Esophagus muscularis mucosa (tissue), 4 donors: ENCODE measurements at regions not wholly inside any gene's neighbourhood (a gene's known extent, or its start where the extent isn't known, plus 50 kb on each side); places are given as distances from the start of the nearest gene placed in this dataset.
"Not testable (repeated sequence)": the region's sequence is repeated elsewhere in the genome, so short reads cannot be mapped to it uniquely, and the experiment has no call there.

Source experiments
- DNase-seq: peaks from one replicate; pipeline ENCODE4 v3.0.0-alpha.2; 2017; ENCODE audit errors: extremely low spot score
- H3K27ac ChIP-seq, 4 donors: fragments of 200-600 bp; sonication (generic); replicated peaks in 1 of 4; 1 replicate in 3 of 4; 2 replicates in 1 of 4; pipeline ENCODE4 v1.5.1; 2016 to 2019; ENCODE audit warnings: mild to moderate bottlenecking in 1 of 4
- H3K27me3 ChIP-seq, 4 donors: fragments of 200-600 bp; sonication (generic); one replicate each; pipeline versions ENCODE4 v1.5.1 to v1.6.0; 2016 to 2019
- H3K36me3 ChIP-seq, 4 donors: fragments of 200-600 bp; sonication (generic); one replicate each; pipeline ENCODE4 v1.5.1; 2016 to 2019
- H3K4me1 ChIP-seq, 4 donors: fragments of 200-600 bp; sonication (generic); one replicate each; pipeline ENCODE4 v1.5.1; 2016 to 2019
- H3K4me3 ChIP-seq, 4 donors: fragments of 200-600 bp; sonication (generic); 1 replicate in 2 of 4; 2 replicates in 2 of 4; pipeline ENCODE4 v1.5.1; 2016 to 2019; ENCODE audit warnings: mild to moderate bottlenecking in 4 of 4, moderate library complexity in 1 of 4
- H3K9me3 ChIP-seq, 4 donors: fragments of 200-600 bp; sonication (generic); 1 replicate in 3 of 4; 2 replicates in 1 of 4; pipeline ENCODE4 v1.5.1; 2016 to 2019
- EP300 ChIP-seq: sonication (generic); formaldehyde crosslinking; IDR thresholded peaks from one replicate; pipeline ENCODE4 v1.6.1; 2017; ENCODE audit warnings: antibody characterized with exemption
- POLR2A ChIP-seq: fragments of 450-650 bp; IDR thresholded peaks from one replicate; pipeline ENCODE4 v1.6.1; 2017; ENCODE audit warnings: antibody characterized with exemption, moderate library complexity, mild to moderate bottlenecking, low read depth
- POLR2AphosphoS5 ChIP-seq, 2 donors: sonication (generic); formaldehyde crosslinking; IDR thresholded peaks; one replicate each; pipeline ENCODE4 v1.6.1; 2017; ENCODE audit warnings: antibody characterized with exemption in 2 of 2
- WGBS: methylation state at CpG from one replicate; pipeline ENCODE4 v1.1.5; 2018; 5-methylcytosine and 5-hydroxymethylcytosine counted together
- intact Hi-C: fragments of 100-400 bp; cut with DNase I; formaldehyde crosslinking; loops from one replicate; pipeline ENCODE4 v1.15.1; 2023
- TF ChIP-seq, protein P1 (sequence below), 3 experiments: fragments of 200-600 bp in 2 of 3; fragments of 450-650 bp in 1 of 3; sonication (generic) in 2 of 3; IDR thresholded peaks; one replicate each; pipeline ENCODE4 v1.5.1; 2017 to 2019; ENCODE audit warnings: antibody characterized with exemption in 3 of 3, mild to moderate bottlenecking in 2 of 3, moderate library complexity in 1 of 3

DNA sequence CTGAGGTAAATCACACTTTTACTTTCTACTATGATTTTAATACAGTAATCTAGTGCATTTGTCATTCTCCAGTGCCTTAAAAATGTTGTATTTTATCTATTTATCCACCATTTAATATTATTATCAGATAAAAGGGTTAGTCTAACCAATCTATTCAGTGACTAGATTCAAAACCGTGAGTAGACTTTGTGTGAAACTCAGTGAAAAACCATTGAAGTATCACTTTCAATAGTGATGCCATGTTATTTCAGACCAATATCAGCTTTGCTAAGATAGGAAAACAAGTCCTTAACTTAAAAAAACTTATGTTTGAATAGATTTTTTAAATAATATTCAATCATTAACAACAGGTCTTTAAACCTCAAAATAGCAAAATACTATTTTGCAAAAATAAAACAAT lies 1628.7 kb downstream of the REEP3 start:
- H3K36me3 ChIP-seq: no peaks in the 10 kb centered on the region
- TF ChIP-seq EP300 (no peak), POLR2A (no peak), POLR2AphosphoS5 (IDR thresholded peaks at IDR 0.05) (no peak)
- TF ChIP-seq, protein P1, sequence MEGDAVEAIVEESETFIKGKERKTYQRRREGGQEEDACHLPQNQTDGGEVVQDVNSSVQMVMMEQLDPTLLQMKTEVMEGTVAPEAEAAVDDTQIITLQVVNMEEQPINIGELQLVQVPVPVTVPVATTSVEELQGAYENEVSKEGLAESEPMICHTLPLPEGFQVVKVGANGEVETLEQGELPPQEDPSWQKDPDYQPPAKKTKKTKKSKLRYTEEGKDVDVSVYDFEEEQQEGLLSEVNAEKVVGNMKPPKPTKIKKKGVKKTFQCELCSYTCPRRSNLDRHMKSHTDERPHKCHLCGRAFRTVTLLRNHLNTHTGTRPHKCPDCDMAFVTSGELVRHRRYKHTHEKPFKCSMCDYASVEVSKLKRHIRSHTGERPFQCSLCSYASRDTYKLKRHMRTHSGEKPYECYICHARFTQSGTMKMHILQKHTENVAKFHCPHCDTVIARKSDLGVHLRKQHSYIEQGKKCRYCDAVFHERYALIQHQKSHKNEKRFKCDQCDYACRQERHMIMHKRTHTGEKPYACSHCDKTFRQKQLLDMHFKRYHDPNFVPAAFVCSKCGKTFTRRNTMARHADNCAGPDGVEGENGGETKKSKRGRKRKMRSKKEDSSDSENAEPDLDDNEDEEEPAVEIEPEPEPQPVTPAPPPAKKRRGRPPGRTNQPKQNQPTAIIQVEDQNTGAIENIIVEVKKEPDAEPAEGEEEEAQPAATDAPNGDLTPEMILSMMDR (IDR thresholded peaks at IDR 0.05): no peak
- no peaks in the 10 kb centered on the region for H3K27me3 ChIP-seq
- H3K4me1 ChIP-seq: no peaks in the 10 kb centered on the region
- no peak overlapping the region for H3K4me3 ChIP-seq
- 78% methylated on average over 1 of the region's 1 CpG for WGBS
- no peak for DNase-seq
- intact Hi-C loops: no loop called here
- H3K9me3 ChIP-seq: no peaks in the 10 kb centered on the region
- no peak overlapping the region for H3K27ac ChIP-seq

DNA sequence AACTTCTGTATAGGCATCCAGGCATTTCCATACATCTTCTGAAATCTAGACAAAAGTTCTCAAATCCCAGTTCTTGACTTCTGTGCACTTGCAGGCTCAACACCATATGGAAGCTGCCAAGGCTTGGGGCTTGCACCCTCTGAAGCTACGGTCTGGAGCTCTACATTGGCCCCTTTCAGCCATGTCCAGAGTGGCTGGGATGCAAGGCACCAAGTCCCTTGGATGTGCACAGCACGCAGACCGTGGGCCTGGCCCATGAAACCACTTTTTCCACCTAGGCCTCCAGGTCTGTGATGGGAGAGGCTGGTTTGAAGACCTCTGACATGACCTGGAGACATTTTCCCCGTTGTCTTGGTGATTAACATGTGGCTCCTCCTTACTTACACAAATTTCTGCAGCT lies 1645.1 kb downstream of the REEP3 start:
- Histone ChIP-seq H3K36me3 (no peaks in the 10 kb centered on the region), H3K4me3 (no peak overlapping the region), H3K4me1 (no peaks in the 10 kb centered on the region), H3K27me3 (no peaks in the 10 kb centered on the region), H3K27ac (no peak overlapping the region), H3K9me3 (no peaks in the 10 kb centered on the region)
- DNase-seq: no peak
- TF ChIP-seq POLR2A: no peak
- no peak for TF ChIP-seq EP300
- TF ChIP-seq, protein P1 (IDR thresholded peaks at IDR 0.05): no peak
- no peak for TF ChIP-seq POLR2AphosphoS5 (IDR thresholded peaks at IDR 0.05)
- WGBS: 88% methylated on average over 4 of the region's 4 CpGs
- intact Hi-C loops: no loop called here

DNA sequence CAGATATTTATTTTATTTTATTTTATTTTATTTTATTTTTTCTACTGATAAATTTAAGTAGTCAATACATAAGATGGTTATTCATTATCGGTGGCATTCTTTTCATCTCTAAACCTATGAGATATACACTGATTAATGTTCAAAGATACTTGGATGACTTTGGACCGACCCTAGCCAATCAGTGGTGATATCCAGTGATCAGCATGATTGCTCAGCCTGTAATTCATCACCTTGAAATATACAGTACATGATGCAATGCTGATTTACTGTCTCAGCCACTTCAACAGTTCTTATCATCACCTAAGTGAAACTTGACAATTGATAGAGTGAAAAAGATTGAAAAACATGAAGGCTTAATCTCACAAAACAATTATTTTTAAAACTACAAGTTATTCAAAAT lies 1651.0 kb downstream of the REEP3 start:
- WGBS: 86% methylated on average over 2 of the region's 2 CpGs
- no peak overlapping the region for H3K4me3 ChIP-seq
- H3K27ac ChIP-seq: no peak overlapping the region
- H3K27me3 ChIP-seq: no peaks in the 10 kb centered on the region
- H3K36me3 ChIP-seq: no peaks in the 10 kb centered on the region
- H3K4me1 ChIP-seq: no peaks in the 10 kb centered on the region
- no peak for DNase-seq
- H3K9me3 ChIP-seq: no peaks in the 10 kb centered on the region
- TF ChIP-seq, protein P1 (IDR thresholded peaks at IDR 0.05): no peak
- TF ChIP-seq POLR2A (no peak), POLR2AphosphoS5 (IDR thresholded peaks at IDR 0.05) (no peak), EP300 (no peak)
- intact Hi-C loops: no loop called here

DNA sequence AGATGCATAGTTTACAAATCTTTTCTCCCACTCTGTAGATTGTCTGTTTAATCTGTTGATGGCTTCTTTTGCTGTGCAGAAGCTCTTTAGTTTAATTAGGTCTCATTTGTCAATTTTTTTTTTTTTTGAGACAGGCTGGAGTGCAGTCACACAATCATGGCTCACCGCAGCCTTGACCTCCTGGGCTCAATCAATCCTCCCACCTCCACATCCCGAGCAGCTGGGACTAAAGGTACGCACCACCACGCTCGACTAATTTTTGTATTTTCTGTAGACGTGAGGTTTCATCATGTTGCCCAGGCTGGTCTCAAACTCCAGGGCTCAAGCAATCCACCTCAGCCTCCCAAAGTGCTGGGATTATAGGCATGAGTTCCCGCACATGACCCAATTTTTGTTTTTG lies 1655.8 kb downstream of the REEP3 start:
- Histone ChIP-seq H3K27me3 (no peaks in the 10 kb centered on the region), H3K36me3 (no peaks in the 10 kb centered on the region), H3K4me3 (no peak overlapping the region), H3K27ac (no peak overlapping the region), H3K9me3 (no peaks in the 10 kb centered on the region), H3K4me1 (no peaks in the 10 kb centered on the region)
- TF ChIP-seq POLR2A: no peak
- TF ChIP-seq POLR2AphosphoS5 (IDR thresholded peaks at IDR 0.05): no peak
- TF ChIP-seq, protein P1 (IDR thresholded peaks at IDR 0.05): no peak
- TF ChIP-seq EP300: no peak
- intact Hi-C loops: no loop called here
- WGBS: 99% methylated on average over 7 of the region's 7 CpGs
- no peak for DNase-seq

DNA sequence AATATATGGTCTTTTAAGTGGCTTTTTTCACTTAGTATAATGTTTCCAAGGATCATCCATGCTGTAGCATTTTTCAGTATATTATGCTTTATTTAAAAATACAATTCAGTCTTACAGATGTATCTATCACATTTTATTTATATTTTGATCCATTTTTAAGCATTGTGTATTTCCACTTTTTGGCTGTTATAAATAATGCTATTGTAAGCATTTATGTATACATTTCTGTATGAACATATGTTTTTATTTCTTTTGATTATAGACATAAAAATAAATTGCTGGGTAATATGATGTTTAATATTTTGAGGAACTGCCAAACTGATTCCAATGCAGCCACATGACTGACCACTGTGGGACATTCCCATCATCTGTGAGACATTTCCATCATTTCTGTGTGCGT lies 1662.0 kb downstream of the REEP3 start:
- Histone ChIP-seq H3K27ac (no peak overlapping the region), H3K4me3 (no peak overlapping the region), H3K36me3 (no peaks in the 10 kb centered on the region), H3K9me3 (no peaks in the 10 kb centered on the region), H3K4me1 (no peaks in the 10 kb centered on the region), H3K27me3 (no peaks in the 10 kb centered on the region)
- WGBS: 93% methylated on average over 1 of the region's 1 CpG
- DNase-seq: no peak
- TF ChIP-seq EP300: no peak
- no peak for TF ChIP-seq POLR2AphosphoS5 (IDR thresholded peaks at IDR 0.05)
- TF ChIP-seq, protein P1 (IDR thresholded peaks at IDR 0.05): no peak
- no peak for TF ChIP-seq POLR2A
- intact Hi-C loops: no loop called here

DNA sequence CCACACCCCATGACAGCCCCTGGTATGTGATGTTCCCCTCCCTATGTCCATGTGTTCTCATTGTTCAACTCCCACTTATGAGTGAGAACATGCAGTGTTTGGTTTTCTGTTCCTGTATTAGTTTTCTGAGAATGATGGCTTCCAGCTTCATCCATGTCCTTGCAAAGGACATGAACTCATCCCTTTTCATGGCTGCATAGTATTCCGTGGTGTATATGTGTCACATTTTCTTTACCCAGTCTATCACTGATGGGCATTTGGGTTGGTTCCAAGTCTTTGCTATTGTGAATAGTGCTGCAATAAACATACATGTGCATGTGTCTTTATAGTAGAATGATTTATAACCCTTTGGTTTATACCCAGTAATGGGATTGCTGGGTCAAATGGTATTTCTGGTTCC lies 1665.5 kb downstream of the REEP3 start:
- DNase-seq, H3K9me3 ChIP-seq, H3K36me3 ChIP-seq, H3K27ac ChIP-seq, H3K4me1 ChIP-seq, H3K4me3 ChIP-seq, intact Hi-C loops, H3K27me3 ChIP-seq: not testable (repeated sequence)
- WGBS: 95% methylated on average over 1 of the region's 1 CpG
